Calu3 (cell line): ENCODE measurements at regions not wholly inside any gene's neighbourhood (a gene's known extent, or its start where the extent isn't known, plus 50 kb on each side); places are given as distances from the start of the nearest gene placed in this dataset.
A peak's percentile ranks its signal among the peaks of the same experiment; 100 is the strongest.

Source experiments
- BruUV-seq: library from RNA; stranded (reverse); fragments of 400-500 nt; replicated peaks from 2 replicates; lab custom pipeline; 2021; lab: Mats Ljungman, UMichigan
- CTCF ChIA-PET: fragments of 300-600 bp; sonication (Branson Sonifier 250); formaldehyde crosslinking; loops from one replicate; lab custom pipeline; 2022; ENCODE audit warnings: antibody characterized with exemption; lab: Charles Lee
- DNase-seq: peaks from one replicate; pipeline ENCODE4 v3.0.0; 2022
- H3K27ac Mint-ChIP-seq: one replicate; pipeline ENCODE4 v1.8.0; 2022; ENCODE audit warnings: mixed read lengths; ENCODE audit not compliant: unreplicated experiment
- H3K27me3 Mint-ChIP-seq: one replicate; pipeline ENCODE4 v1.8.0; 2022; ENCODE audit warnings: mixed read lengths; ENCODE audit not compliant: unreplicated experiment
- H3K36me3 Mint-ChIP-seq: one replicate; pipeline ENCODE4 v1.8.0; 2022; ENCODE audit warnings: mild to moderate bottlenecking, moderate library complexity, mixed read lengths; ENCODE audit not compliant: insufficient read depth, unreplicated experiment
- H3K4me1 Mint-ChIP-seq: one replicate; pipeline ENCODE4 v1.8.0; 2022; ENCODE audit warnings: mild to moderate bottlenecking, low read depth, mixed read lengths; ENCODE audit not compliant: unreplicated experiment
- H3K4me3 Mint-ChIP-seq: one replicate; pipeline ENCODE4 v1.8.0; 2022; ENCODE audit warnings: mild to moderate bottlenecking, low read depth, moderate library complexity, mixed read lengths; ENCODE audit not compliant: unreplicated experiment
- H3K9me3 Mint-ChIP-seq: one replicate; pipeline ENCODE4 v1.8.0; 2022; ENCODE audit warnings: low read depth, mixed read lengths; ENCODE audit not compliant: unreplicated experiment
- intact Hi-C: fragments of 100-400 bp; cut with micrococcal nuclease; formaldehyde crosslinking; loops from one replicate; pipeline ENCODE4 v1.10.0; 2022; ENCODE audit not compliant: unreplicated experiment
- TF ChIP-seq, protein P1 (sequence below): fragments of 200-600 bp; IDR thresholded peaks from one replicate; pipeline ENCODE4 v1.8.0; 2022; ENCODE audit warnings: antibody characterized with exemption; ENCODE audit not compliant: unreplicated experiment

DNA sequence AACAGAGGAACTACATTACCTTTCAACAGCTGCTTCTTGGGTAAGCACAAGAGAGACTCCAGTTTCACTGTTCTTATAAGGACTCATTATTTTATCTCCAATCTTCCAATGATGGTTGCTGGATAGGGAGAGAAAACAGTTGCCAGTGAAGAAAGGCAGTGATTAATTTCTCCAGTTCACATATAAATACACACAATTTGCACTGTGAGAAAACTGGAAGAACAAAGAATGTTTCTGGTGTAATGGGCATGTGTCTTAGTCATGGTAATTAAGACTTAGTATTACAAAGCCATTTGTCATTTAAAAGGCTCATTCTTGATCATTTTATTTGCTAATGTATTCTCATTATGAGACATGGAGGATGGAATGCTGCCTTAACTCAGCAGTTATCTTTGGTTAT, 78.0 kb upstream of the FAR2 start:
- DNase-seq = no peak
- Mint-ChIP-seq H3K27ac (no peak overlapping the region), H3K9me3 (no peaks in the 10 kb centered on the region), H3K36me3 (no peaks in the 10 kb centered on the region), H3K4me1 (peaks cover 10% of the 10 kb centered on the region), H3K27me3 (peaks cover 31% of the 10 kb centered on the region), H3K4me3 (no peak overlapping the region)
- CTCF ChIA-PET = no interaction called here
- TF ChIP-seq, protein P1, sequence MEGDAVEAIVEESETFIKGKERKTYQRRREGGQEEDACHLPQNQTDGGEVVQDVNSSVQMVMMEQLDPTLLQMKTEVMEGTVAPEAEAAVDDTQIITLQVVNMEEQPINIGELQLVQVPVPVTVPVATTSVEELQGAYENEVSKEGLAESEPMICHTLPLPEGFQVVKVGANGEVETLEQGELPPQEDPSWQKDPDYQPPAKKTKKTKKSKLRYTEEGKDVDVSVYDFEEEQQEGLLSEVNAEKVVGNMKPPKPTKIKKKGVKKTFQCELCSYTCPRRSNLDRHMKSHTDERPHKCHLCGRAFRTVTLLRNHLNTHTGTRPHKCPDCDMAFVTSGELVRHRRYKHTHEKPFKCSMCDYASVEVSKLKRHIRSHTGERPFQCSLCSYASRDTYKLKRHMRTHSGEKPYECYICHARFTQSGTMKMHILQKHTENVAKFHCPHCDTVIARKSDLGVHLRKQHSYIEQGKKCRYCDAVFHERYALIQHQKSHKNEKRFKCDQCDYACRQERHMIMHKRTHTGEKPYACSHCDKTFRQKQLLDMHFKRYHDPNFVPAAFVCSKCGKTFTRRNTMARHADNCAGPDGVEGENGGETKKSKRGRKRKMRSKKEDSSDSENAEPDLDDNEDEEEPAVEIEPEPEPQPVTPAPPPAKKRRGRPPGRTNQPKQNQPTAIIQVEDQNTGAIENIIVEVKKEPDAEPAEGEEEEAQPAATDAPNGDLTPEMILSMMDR = no peak
- BruUV-seq = no TSS peak
- intact Hi-C loops = no loop called here

DNA sequence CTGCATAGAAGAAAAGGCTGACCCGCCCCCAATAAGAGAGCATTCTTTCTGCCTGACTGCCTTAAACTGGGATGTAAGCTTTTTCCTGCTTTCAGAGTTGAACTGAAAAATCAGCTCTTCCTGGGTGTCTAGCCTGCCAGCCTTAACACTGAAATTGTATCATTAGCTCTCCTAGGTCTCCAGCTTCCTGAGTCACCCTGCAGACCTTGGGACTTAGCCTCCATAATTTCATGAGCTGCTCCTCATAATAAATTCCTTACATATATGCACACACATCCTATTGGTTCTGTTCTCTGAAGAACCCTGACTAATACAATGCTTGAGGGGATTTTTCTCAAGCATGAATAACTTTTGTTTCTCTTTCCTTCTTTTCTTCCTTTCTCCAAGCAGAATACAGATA, 76.4 kb upstream of the FAR2 start:
- H3K27ac Mint-ChIP-seq = no peak overlapping the region
- H3K4me3 Mint-ChIP-seq = no peak overlapping the region
- TF ChIP-seq, protein P1 = no peak
- no peak for DNase-seq
- H3K27me3 Mint-ChIP-seq = peaks cover 20% of the 10 kb centered on the region
- BruUV-seq = no TSS peak
- no peaks in the 10 kb centered on the region for H3K36me3 Mint-ChIP-seq
- CTCF ChIA-PET = interaction anchor here (1.2 to 1.5 kb wide), 2 partner anchors 245 to 445 kb away, joined by 6 to 14 read pairs; no protein-coding TSS in a partner anchor
- H3K9me3 Mint-ChIP-seq = no peaks in the 10 kb centered on the region
- no peaks in the 10 kb centered on the region for H3K4me1 Mint-ChIP-seq
- intact Hi-C loops = loop anchor here (1.0 to 2.0 kb wide), 2 partner anchors 246 to 444 kb away; no protein-coding TSS in a partner anchor

DNA sequence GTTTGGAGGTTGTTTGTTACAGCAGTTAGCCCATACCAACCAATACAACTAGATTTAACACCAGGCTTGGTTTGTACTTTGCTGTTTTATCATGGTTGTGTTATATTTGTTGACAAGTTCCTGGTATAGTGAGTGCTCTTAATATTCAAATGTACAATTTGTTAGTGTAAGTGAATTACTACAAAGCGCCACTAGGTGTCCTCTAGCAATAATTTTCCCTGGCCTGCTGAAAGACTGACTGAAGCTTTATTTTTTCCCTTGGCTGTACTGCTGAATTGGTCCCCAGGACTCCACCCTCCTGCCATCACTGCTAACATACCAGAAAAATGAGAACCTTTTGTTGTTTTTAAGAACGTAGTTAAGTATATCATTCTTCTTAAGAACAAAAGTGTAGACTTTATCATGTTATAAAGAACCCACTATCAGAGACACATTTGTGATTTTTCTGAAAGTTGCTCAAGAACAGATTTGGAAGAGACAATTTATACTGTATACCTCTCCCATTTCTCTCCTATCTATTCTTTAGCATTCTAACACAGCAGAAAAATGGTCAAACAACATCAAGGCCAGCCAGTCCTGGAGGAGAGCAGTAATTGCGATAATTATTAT, 75.3 kb upstream of the FAR2 start:
- H3K27me3 Mint-ChIP-seq = peaks cover 19% of the 10 kb centered on the region
- no TSS peak for BruUV-seq
- no peak overlapping the region for H3K27ac Mint-ChIP-seq
- DNase-seq = peak; percentile 21
- intact Hi-C loops = loop anchor here (1.0 to 2.0 kb wide), 2 partner anchors 245 to 443 kb away; no protein-coding TSS in a partner anchor
- H3K36me3 Mint-ChIP-seq = no peaks in the 10 kb centered on the region
- H3K4me1 Mint-ChIP-seq = no peaks in the 10 kb centered on the region
- TF ChIP-seq, protein P1 = peak; percentile 65
- H3K9me3 Mint-ChIP-seq = no peaks in the 10 kb centered on the region
- CTCF ChIA-PET = interaction anchor here (1.2 to 1.5 kb wide), 2 partner anchors 244 to 444 kb away, joined by 6 to 14 read pairs; no protein-coding TSS in a partner anchor
- H3K4me3 Mint-ChIP-seq = no peak overlapping the region

DNA sequence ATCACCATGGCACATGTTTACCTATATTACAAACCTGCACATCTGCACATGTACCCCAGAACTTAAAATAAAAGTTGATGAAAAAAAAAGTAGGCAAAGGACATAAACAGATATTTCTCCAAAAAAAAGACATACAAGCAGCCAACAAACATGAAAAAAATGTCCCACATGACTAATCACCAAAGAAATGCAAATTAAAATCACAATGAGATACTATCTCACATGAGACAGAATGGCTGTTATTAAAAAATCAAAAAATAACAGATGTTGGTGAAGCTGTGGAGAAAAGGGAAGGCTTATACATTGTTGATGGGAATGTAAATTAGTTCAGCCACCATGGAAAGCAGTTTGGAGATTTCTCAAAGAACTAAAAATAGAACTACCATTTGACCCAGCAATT, 68.0 kb upstream of the FAR2 start:
- intact Hi-C loops = no loop called here
- BruUV-seq = no TSS peak
- no peaks in the 10 kb centered on the region for H3K36me3 Mint-ChIP-seq
- no peak for DNase-seq
- no peak overlapping the region for H3K27ac Mint-ChIP-seq
- no peak overlapping the region for H3K4me3 Mint-ChIP-seq
- no peaks in the 10 kb centered on the region for H3K27me3 Mint-ChIP-seq
- no peaks in the 10 kb centered on the region for H3K4me1 Mint-ChIP-seq
- no peaks in the 10 kb centered on the region for H3K9me3 Mint-ChIP-seq
- CTCF ChIA-PET = no interaction called here
- TF ChIP-seq, protein P1 = no peak
